ENCODE measurements at regions not wholly inside any gene's neighbourhood (a gene's known extent, or its start where the extent isn't known, plus 50 kb on each side); places are given as distances from the start of the nearest gene placed in this dataset.
A peak's percentile ranks its signal among the peaks of the same experiment; 100 is the strongest.

- Histone ChIP-seq H3K23ac (ENCODE audit: insufficient read length) (no peak overlapping the region), H3K4ac (replicated peaks; ENCODE audit: insufficient read length, low read depth, low read length) (no peak overlapping the region), H2AK5ac (ENCODE audit: low read depth, low read length) (no peak overlapping the region), H3K79me2 (ENCODE audit: control insufficient read depth in 1 of 2, insufficient read depth in 2 of 2, low read length in 2 of 2) (no peaks in the 10 kb centered on the region), H2BK20ac (ENCODE audit: low read length) (no peak overlapping the region), H4K91ac (replicated peaks; ENCODE audit: insufficient read length, low read length) (no peak overlapping the region), H3K9ac (replicated peaks in 1 of 4; ENCODE audit: extremely low read depth in 1 of 4, low read depth in 3 of 4, low read length in 3 of 4) (no peak overlapping the region), H3K27ac (ENCODE audit: low read depth, low read length) (no peak overlapping the region), H3K4me3 (ENCODE audit: extremely low read depth in 1 of 4, insufficient read depth in 2 of 4, low read depth in 3 of 4, low read length in 4 of 4) (no peak overlapping the region), H3K9me3 (ENCODE audit: insufficient read depth in 2 of 2, low read depth in 1 of 2, low read length in 1 of 2) (no peaks in the 10 kb centered on the region), H3K14ac (ENCODE audit: insufficient read length) (no peak overlapping the region), H3K4me1 (replicated peaks in 1 of 4; ENCODE audit: control insufficient read depth in 3 of 4, insufficient read depth in 4 of 4, low read length in 3 of 4) (peaks cover 3 to 10% (median 5%) of the 10 kb centered on the region in 4 experiments), H3K23me2 (ENCODE audit: low read depth, low read length) (no peaks in the 10 kb centered on the region), H3K79me1 (ENCODE audit: low read depth, low read length) (no peaks in the 10 kb centered on the region), H4K8ac (ENCODE audit: extremely low read depth, insufficient read depth, low read length) (no peak overlapping the region), H2BK120ac (replicated peaks; ENCODE audit: low read depth, low read length) (no peak overlapping the region), H2BK5ac (ENCODE audit: low read depth, low read length) (no peak overlapping the region), H3K4me2 (ENCODE audit: insufficient read depth in 1 of 2, low read depth in 2 of 2, low read length in 2 of 2) (no peak overlapping the region), H4K5ac (ENCODE audit: insufficient read length, low read depth, low read length) (no peak overlapping the region), H2AFZ (ENCODE audit: low read length) (no peak overlapping the region), H3K36me3 (ENCODE audit: control insufficient read depth in 2 of 4, insufficient read depth in 4 of 4, low read length in 3 of 4) (no peaks in the 10 kb centered on the region), H2BK15ac (ENCODE audit: low read length) (peak overlapping the region; percentile 94), H4K20me1 (replicated peaks in 1 of 2; ENCODE audit: control insufficient read depth in 1 of 2, insufficient read depth in 2 of 2, low read length in 2 of 2) (no peaks in the 10 kb centered on the region), H2BK12ac (ENCODE audit: low read depth, low read length) (no peak overlapping the region), H3K27me3 (replicated peaks in 1 of 4; ENCODE audit: control insufficient read depth in 3 of 4, extremely low read depth in 1 of 4, insufficient read depth in 3 of 4, low read length in 3 of 4) (no peaks in the 10 kb centered on the region), H3K56ac (replicated peaks; ENCODE audit: insufficient read length, low read depth, low read length) (no peak overlapping the region), H3K18ac (ENCODE audit: extremely low read depth, low read length) (no peak overlapping the region)
- ChIA-PET POLR2A (ENCODE audit: partially characterized antibody) (interaction anchor here (1.0 kb wide), 1 partner anchor 11 kb away, joined by 3 read pairs; no protein-coding TSS in a partner anchor), CTCF (ENCODE audit: partially characterized antibody) (no interaction called here)
- DNase-seq (ENCODE audit: low read depth in 1 of 2, low spot score in 2 of 2) (no peak), FAIRE-seq (no peak)
- no peak for TF ChIP-seq CHD2 (IDR thresholded peaks at IDR 0.05; ENCODE audit: low read length)
- no peak for TF ChIP-seq GABPA (IDR thresholded peaks at IDR 0.05; ENCODE audit: borderline replicate concordance, insufficient read depth, low read length)
- TF ChIP-seq CBX8 (IDR thresholded peaks at IDR 0.05; ENCODE audit: borderline replicate concordance, low read depth, low read length), result no peak
- no peak for TF ChIP-seq YY1 (IDR thresholded peaks at IDR 0.05; ENCODE audit: low read depth, low read length)
- no peak for TF ChIP-seq ATF3 (IDR thresholded peaks at IDR 0.05; ENCODE audit: insufficient read depth, low read depth, low read length)
- TF ChIP-seq SAP30 (IDR thresholded peaks at IDR 0.05; ENCODE audit: insufficient read depth, insufficient replicate concordance, low read length), result no peak
- no peak for TF ChIP-seq RAD21 (IDR thresholded peaks at IDR 0.05 in 1 of 2, conservative IDR thresholded peaks at IDR 0.05 in 1 of 2; ENCODE audit: low read depth in 2 of 2, low read length in 2 of 2)
- no peak for TF ChIP-seq SIRT6 (IDR thresholded peaks at IDR 0.05; ENCODE audit: low read length)
- TF ChIP-seq NANOG (IDR thresholded peaks at IDR 0.05; ENCODE audit: insufficient read depth, low read depth, low read length, poor library complexity, severe bottlenecking), result no peak
- TF ChIP-seq USF2 (IDR thresholded peaks at IDR 0.05; ENCODE audit: low read length), result no peak
- TF ChIP-seq TEAD4 (IDR thresholded peaks at IDR 0.05; ENCODE audit: low read depth, low read length), result no peak
- no peak for TF ChIP-seq EP300 (IDR thresholded peaks at IDR 0.05; ENCODE audit: borderline replicate concordance in 1 of 2, low read depth in 2 of 2, low read length in 2 of 2)
- no peak for TF ChIP-seq MAFK (IDR thresholded peaks at IDR 0.05; ENCODE audit: low read depth, low read length)
Observed at GRCh38 chr6:160895562-160895961, 96.0 kb upstream of the MAP3K4 start.
